ENCODE measurements at regions not wholly inside any gene's neighbourhood (a gene's known extent, or its start where the extent isn't known, plus 50 kb on each side); places are given as distances from the start of the nearest gene placed in this dataset.

DNA sequence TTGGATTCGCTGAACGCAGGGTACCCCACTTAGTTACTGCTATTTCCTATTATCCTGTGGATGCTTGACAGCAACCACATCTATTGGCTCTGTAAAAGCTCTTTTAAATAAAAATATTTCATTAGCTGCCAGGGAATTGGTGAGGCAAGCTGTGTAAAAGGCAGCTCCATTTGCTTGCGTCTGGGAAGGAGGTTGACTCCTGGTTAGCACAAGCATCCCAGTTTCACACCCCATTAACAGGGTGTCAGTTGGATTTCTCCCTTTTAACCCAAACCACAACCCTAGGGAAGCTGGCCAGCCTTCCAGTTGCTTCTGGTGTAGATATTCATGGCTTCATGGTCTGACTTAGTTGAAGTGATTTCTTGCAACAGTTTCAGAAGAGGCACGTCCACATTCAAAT, 151.0 kb downstream of the GPBP1 start:
- no peak for TF ChIP-seq CTCF (IDR thresholded peaks at IDR 0.05)
- no peak for DNase-seq (ENCODE audit: low spot score)
- Histone ChIP-seq H3K4me3 (no peak overlapping the region), H3K27ac (no peak overlapping the region)

DNA sequence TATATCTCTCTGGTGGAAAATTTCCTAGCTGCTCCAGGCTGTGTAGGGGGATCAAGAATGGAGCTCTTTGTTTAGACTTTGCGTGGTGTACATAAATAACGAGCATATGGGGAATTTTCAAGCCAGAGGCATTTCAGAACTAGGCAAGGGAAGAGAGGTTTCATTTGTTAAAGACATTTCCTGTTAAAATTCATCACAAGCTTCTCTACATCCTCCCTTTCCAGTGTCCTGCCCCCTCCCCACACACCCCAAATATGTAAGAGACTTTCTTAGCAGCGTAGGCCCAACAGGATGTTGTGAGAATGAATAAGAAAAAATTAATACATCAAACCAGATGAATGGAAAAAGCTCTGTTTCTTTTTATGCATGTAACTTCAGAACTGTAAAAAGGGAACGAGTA, 150.3 kb downstream of the GPBP1 start:
- no peak for TF ChIP-seq CTCF (IDR thresholded peaks at IDR 0.05)
- Histone ChIP-seq H3K27ac (no peak overlapping the region), H3K4me3 (no peak overlapping the region)
- no peak for DNase-seq (ENCODE audit: low spot score)

DNA sequence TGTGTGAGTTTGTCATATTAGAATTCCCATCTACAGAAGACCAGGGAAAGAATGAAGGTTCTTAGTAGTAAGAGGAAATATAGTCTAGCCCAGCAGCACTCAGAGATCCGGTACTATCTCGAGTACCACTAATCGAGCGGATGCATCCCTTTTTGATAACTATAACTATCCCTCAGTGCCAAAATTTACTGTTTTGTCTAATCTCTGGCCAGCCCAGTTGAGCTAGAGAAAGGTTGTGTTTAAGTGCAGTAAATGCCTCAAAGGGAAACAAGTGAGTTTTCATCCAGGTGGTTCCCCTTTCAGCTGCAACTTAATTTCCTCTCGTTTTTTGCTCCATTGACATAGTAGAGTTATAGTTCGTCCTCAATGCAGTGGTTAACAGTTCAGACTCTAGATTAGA, 146.7 kb downstream of the GPBP1 start:
- no peak for TF ChIP-seq CTCF (IDR thresholded peaks at IDR 0.05)
- DNase-seq (ENCODE audit: low spot score): no peak
- no peak overlapping the region for H3K4me3 ChIP-seq
- H3K27ac ChIP-seq: no peak overlapping the region

DNA sequence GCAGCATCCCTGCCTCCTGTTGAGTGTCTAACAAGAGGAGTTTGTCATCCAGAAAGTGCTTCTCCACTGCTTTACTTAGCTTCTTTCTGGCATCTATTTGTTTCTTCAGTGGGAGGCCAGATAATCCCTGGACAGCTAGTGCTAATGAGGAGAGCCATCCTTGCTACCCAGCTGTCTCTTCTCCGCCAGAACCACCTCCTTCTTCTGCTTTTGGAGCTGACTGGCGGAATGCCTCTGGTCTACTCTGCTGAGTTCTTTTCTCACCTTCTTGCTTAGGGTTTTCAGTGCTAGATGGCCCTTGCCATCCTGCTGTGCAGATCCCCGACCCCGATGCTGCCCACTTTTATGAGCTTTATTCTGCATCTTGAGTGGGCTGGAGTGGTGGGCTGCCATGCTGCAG, 145.8 kb downstream of the GPBP1 start:
- H3K27ac ChIP-seq: no peak overlapping the region
- TF ChIP-seq CTCF (IDR thresholded peaks at IDR 0.05): no peak
- no peak for DNase-seq (ENCODE audit: low spot score)
- H3K4me3 ChIP-seq: no peak overlapping the region

GRCh38 chr5:57318251-57318650, 144.4 kb downstream of the GPBP1 start:
- no peak for DNase-seq (ENCODE audit: low spot score)
- Histone ChIP-seq H3K27ac (no peak overlapping the region), H3K4me3 (no peak overlapping the region)
- no peak for TF ChIP-seq CTCF (IDR thresholded peaks at IDR 0.05)

DNA sequence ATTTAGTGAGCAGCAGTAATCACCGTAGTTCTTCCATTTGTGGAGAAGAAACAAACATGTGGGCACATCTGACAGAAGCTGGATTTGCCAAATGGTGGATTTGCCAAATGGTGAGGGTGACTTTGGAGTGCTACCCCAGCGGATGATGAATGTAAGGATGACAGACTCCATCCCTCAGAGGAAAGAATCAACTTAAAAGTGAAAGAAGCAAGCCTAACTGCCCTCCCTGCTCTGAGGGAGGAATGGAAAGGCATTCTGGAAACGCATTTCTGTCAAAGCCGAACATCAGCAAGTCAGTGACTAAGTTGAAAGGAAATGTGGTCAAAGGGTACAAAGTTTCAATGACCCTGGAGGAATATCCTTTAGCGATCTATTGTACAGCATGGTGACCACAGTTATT, 143.5 kb downstream of the GPBP1 start:
- Histone ChIP-seq H3K4me3 (no peak overlapping the region), H3K27ac (no peak overlapping the region)
- TF ChIP-seq CTCF (IDR thresholded peaks at IDR 0.05): no peak
- DNase-seq (ENCODE audit: low spot score): no peak

DNA sequence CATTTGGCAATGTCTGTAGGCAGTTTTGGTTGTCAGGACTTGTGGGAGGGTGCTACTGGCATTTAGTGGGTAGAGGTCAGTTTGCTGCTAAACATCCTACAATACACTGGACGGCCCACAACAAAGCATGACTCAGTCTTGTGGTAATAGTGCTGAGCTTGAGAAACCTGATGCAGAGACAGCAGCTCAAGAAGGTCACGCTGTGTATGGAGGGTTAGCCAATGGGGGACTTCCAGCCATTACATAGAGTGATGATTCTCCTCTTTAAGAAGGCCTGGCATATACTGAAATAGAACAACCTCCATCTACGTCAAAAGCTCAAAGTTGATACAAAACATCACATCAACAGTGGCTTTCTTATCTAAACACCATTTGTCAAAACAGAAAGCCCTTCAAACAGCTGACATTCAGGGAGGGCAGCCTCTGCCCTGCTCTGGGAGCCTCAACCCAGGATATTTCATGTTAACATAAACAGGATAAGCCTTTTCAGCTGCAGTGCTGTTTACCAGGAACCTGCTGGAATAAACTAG, 143.0 kb downstream of the GPBP1 start:
- H3K4me3 ChIP-seq: no peak overlapping the region
- TF ChIP-seq CTCF (IDR thresholded peaks at IDR 0.05): no peak
- H3K27ac ChIP-seq: no peak overlapping the region
- DNase-seq (ENCODE audit: low spot score): no peak
